ENCODE measurements at regions not wholly inside any gene's neighbourhood (a gene's known extent, or its start where the extent isn't known, plus 50 kb on each side); places are given as distances from the start of the nearest gene placed in this dataset.

DNA sequence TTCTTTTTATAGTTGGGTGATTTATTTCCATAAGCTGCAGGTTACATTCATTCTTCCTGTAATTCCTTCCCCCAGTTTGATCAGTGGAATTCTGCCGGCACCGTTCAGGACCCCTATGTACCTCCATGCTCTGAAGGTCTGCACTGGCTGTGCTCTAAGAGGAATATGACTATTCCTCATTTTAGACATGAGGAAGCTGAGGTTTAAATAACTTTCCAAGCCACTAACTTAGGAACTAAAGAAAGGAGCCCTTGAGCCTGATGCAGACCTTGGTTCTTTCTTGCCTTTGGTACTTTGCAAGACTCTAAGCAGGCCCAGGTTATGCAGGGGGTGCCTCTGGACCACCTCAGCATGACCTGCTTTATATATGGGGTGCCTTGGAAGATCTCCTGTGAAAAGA, 318.5 kb downstream of the QKI start:
- Histone ChIP-seq H3K9ac (ENCODE audit: insufficient read depth, low read depth, low read length) (no peak overlapping the region), H3K27ac (ENCODE audit: extremely low read length, insufficient read depth, low read length) (no peak overlapping the region), H3K27me3 (ENCODE audit: control insufficient read depth in 1 of 2, insufficient read depth in 2 of 2, low read length in 2 of 2) (peaks cover 0 to 35% of the 10 kb centered on the region in 2 experiments; a peak in 3 of 5 replicates), H3K4me3 (replicated peaks in 1 of 3; ENCODE audit: insufficient read depth in 1 of 3, low read depth in 2 of 3, low read length in 3 of 3) (no peak overlapping the region), H2AFZ (ENCODE audit: low read length) (no peak overlapping the region), H3K4me2 (ENCODE audit: low read depth, low read length) (no peak overlapping the region), H3K79me2 (ENCODE audit: insufficient read depth, low read length) (no peaks in the 10 kb centered on the region), H3K36me3 (replicated peaks in 1 of 2; ENCODE audit: control insufficient read depth in 1 of 2, insufficient read depth in 2 of 2, low read length in 2 of 2) (no peaks in the 10 kb centered on the region), H3K4me1 (ENCODE audit: insufficient read depth, low read length) (no peaks in the 10 kb centered on the region), H3K9me3 (ENCODE audit: low read length) (no peaks in the 10 kb centered on the region), H4K20me1 (ENCODE audit: insufficient read depth, low read length) (no peaks in the 10 kb centered on the region)
- ChIA-PET POLR2A (no interaction called here), CTCF (ENCODE audit: low intra/inter-chr PET ratio, low total read pairs) (no interaction called here)
- DNase-seq (ENCODE audit: low spot score): no peak
- no peak for TF ChIP-seq ATRX (CRISPR knock-in tag; IDR thresholded peaks at IDR 0.05; ENCODE audit: borderline replicate concordance)
- TF ChIP-seq ZNF501 (CRISPR knock-in tag; IDR thresholded peaks at IDR 0.05): no peak
- no peak for TF ChIP-seq MIER2 (CRISPR knock-in tag; IDR thresholded peaks at IDR 0.05)
- intact Hi-C loops (cut with micrococcal nuclease; ENCODE audit: unreplicated experiment): no loop called here
- no TSS peak for BruUV-seq (replicated peaks)
- ATAC-seq: no peak
- in situ Hi-C loops (cut with HindIII; ENCODE audit: extremely low pct_ligation_motif_present, low pct_unique_long_range_greater_than_20kb): no loop called here
- no peak for FAIRE-seq
- 80% methylated on average over 2 of the region's 2 CpGs for WGBS (ENCODE audit: low lambda C conversion rate)

DNA sequence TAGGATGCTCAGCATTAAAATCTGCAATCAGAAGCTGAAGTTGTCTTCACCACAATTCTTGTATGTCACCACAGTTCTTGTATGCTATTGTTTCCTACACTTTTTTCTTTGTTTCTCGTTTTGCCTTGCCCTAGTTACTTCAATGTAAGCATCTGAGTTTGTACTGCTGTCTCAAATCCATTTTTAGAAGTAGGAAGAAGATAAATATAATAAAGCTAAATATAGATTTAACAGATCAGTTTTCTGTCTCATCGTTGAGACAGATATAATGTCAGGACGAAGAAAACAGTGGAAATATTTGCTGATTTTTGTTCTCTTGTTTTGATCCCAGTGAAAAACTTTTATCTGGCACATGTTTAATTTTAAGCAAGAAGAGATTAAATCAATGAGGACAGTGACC, 318.0 kb downstream of the QKI start:
- no peak overlapping the region for H3K4me3 ChIP-seq (replicated peaks in 1 of 3; ENCODE audit: insufficient read depth in 1 of 3, low read depth in 2 of 3, low read length in 3 of 3)
- FAIRE-seq (no peak), DNase-seq (ENCODE audit: low spot score) (no peak), ATAC-seq (no peak)
- CTCF ChIA-PET (ENCODE audit: low intra/inter-chr PET ratio, low total read pairs): no interaction called here
- H3K79me2 ChIP-seq (ENCODE audit: insufficient read depth, low read length): no peaks in the 10 kb centered on the region
- H2AFZ ChIP-seq (ENCODE audit: low read length): no peak overlapping the region
- H3K4me2 ChIP-seq (ENCODE audit: low read depth, low read length): no peak overlapping the region
- intact Hi-C loops (cut with micrococcal nuclease; ENCODE audit: unreplicated experiment) (no loop called here), in situ Hi-C loops (cut with HindIII; ENCODE audit: extremely low pct_ligation_motif_present, low pct_unique_long_range_greater_than_20kb) (no loop called here)
- no peaks in the 10 kb centered on the region for H3K36me3 ChIP-seq (replicated peaks in 1 of 2; ENCODE audit: control insufficient read depth in 1 of 2, insufficient read depth in 2 of 2, low read length in 2 of 2)
- no peaks in the 10 kb centered on the region for H4K20me1 ChIP-seq (ENCODE audit: insufficient read depth, low read length)
- BruUV-seq (replicated peaks): no TSS peak
- peaks cover 0 to 36% of the 10 kb centered on the region in 2 experiments; a peak in 3 of 5 replicates for H3K27me3 ChIP-seq (ENCODE audit: control insufficient read depth in 1 of 2, insufficient read depth in 2 of 2, low read length in 2 of 2)
- no peak overlapping the region for H3K27ac ChIP-seq (ENCODE audit: extremely low read length, insufficient read depth, low read length)
- POLR2A ChIA-PET: no interaction called here
- no peaks in the 10 kb centered on the region for H3K9me3 ChIP-seq (ENCODE audit: low read length)
- no peaks in the 10 kb centered on the region for H3K4me1 ChIP-seq (ENCODE audit: insufficient read depth, low read length)
- H3K9ac ChIP-seq (ENCODE audit: insufficient read depth, low read depth, low read length): no peak overlapping the region
- 1% methylated on average over 3 of the region's 3 CpGs for WGBS (ENCODE audit: low lambda C conversion rate)
- TF ChIP-seq, protein P1, sequence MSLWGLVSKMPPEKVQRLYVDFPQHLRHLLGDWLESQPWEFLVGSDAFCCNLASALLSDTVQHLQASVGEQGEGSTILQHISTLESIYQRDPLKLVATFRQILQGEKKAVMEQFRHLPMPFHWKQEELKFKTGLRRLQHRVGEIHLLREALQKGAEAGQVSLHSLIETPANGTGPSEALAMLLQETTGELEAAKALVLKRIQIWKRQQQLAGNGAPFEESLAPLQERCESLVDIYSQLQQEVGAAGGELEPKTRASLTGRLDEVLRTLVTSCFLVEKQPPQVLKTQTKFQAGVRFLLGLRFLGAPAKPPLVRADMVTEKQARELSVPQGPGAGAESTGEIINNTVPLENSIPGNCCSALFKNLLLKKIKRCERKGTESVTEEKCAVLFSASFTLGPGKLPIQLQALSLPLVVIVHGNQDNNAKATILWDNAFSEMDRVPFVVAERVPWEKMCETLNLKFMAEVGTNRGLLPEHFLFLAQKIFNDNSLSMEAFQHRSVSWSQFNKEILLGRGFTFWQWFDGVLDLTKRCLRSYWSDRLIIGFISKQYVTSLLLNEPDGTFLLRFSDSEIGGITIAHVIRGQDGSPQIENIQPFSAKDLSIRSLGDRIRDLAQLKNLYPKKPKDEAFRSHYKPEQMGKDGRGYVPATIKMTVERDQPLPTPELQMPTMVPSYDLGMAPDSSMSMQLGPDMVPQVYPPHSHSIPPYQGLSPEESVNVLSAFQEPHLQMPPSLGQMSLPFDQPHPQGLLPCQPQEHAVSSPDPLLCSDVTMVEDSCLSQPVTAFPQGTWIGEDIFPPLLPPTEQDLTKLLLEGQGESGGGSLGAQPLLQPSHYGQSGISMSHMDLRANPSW (CRISPR knock-in tag; IDR thresholded peaks at IDR 0.05; ENCODE audit: borderline replicate concordance): no peak
- TF ChIP-seq, protein P2, sequence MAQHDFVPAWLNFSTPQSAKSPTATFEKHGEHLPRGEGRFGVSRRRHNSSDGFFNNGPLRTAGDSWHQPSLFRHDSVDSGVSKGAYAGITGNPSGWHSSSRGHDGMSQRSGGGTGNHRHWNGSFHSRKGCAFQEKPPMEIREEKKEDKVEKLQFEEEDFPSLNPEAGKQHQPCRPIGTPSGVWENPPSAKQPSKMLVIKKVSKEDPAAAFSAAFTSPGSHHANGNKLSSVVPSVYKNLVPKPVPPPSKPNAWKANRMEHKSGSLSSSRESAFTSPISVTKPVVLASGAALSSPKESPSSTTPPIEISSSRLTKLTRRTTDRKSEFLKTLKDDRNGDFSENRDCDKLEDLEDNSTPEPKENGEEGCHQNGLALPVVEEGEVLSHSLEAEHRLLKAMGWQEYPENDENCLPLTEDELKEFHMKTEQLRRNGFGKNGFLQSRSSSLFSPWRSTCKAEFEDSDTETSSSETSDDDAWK (CRISPR knock-in tag; IDR thresholded peaks at IDR 0.05): no peak
- TF ChIP-seq, protein P3, sequence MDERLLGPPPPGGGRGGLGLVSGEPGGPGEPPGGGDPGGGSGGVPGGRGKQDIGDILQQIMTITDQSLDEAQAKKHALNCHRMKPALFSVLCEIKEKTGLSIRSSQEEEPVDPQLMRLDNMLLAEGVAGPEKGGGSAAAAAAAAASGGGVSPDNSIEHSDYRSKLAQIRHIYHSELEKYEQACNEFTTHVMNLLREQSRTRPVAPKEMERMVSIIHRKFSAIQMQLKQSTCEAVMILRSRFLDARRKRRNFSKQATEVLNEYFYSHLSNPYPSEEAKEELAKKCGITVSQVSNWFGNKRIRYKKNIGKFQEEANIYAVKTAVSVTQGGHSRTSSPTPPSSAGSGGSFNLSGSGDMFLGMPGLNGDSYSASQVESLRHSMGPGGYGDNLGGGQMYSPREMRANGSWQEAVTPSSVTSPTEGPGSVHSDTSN (CRISPR knock-in tag; IDR thresholded peaks at IDR 0.05): no peak
- TF ChIP-seq REL (CRISPR knock-in tag; conservative IDR thresholded peaks at IDR 0.05) (no peak), POLR2G (IDR thresholded peaks at IDR 0.05; ENCODE audit: low read depth, low read length) (no peak), FIP1L1 (IDR thresholded peaks at IDR 0.05; ENCODE audit: borderline replicate concordance, insufficient read depth, low read depth, low read length) (no peak), ZNF577 (CRISPR knock-in tag; IDR thresholded peaks at IDR 0.05; ENCODE audit: borderline replicate concordance, low read depth) (no peak), ZNF143 (CRISPR knock-in tag; IDR thresholded peaks at IDR 0.05) (no peak), HOXA5 (CRISPR knock-in tag; IDR thresholded peaks at IDR 0.05) (no peak), CCAR2 (optimal IDR thresholded peaks at IDR 0.05; ENCODE audit: low read depth, low read length) (no peak)

Measured in HepG2 (cell line).